ENCODE measurements at regions not wholly inside any gene's neighbourhood (a gene's known extent, or its start where the extent isn't known, plus 50 kb on each side); places are given as distances from the start of the nearest gene placed in this dataset.

GRCh38 chr3:159082519-159082918 is 280.7 kb downstream of the MFSD1 start:
- TF ChIP-seq RARB (CRISPR knock-in tag; IDR thresholded peaks at IDR 0.05) = no peak
- no peak for TF ChIP-seq SNAI2 (CRISPR knock-in tag; IDR thresholded peaks at IDR 0.05)
- no peak for TF ChIP-seq TCF4 (CRISPR knock-in tag; IDR thresholded peaks at IDR 0.05; ENCODE audit: borderline replicate concordance)
- TF ChIP-seq CREB5 (CRISPR knock-in tag; IDR thresholded peaks at IDR 0.05; ENCODE audit: low read depth) = no peak

Measured in SK-N-SH treated with all-trans-retinoic acid at 6 μM for 48 hours (cell line).